ENCODE measurements at regions not wholly inside any gene's neighbourhood (a gene's known extent, or its start where the extent isn't known, plus 50 kb on each side); places are given as distances from the start of the nearest gene placed in this dataset.
"Not testable (repeated sequence)": the region's sequence is repeated elsewhere in the genome, so short reads cannot be mapped to it uniquely, and the experiment has no call there.

DNA sequence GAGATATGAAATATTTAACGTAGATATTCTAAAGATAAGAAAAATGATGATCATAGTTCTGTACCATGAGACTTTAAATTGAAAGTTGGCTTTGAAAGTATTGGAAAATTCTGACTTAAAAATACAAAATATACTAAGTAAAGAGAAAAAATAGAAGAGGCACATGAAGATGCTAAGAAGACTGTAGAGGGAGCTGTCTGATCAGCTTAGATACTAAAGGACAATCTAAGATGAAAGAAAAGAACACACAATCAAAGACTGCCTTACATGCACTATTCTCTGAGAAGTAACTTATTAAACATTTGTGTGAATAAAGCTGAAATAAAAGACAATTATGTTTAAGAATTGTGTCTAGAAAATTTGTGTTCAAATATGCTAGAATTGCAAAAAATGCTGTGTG lies 55.1 kb downstream of the RBMXL2 start:
- peak; percentile 49 for TF ChIP-seq CTCF (IDR thresholded peaks at IDR 0.05; ENCODE audit: borderline replicate concordance)
- Histone ChIP-seq H3K27me3 (ENCODE audit: low read depth) (no peaks in the 10 kb centered on the region), H3K9me3 (replicated peaks) (peaks cover 18% of the 10 kb centered on the region), H3K27ac (replicated peaks) (no peak overlapping the region), H3K4me1 (no peaks in the 10 kb centered on the region), H3K4me3 (no peak overlapping the region), H3K36me3 (no peaks in the 10 kb centered on the region)
- intact Hi-C loops (cut with micrococcal nuclease), result no loop called here
- no peak for DNase-seq

DNA sequence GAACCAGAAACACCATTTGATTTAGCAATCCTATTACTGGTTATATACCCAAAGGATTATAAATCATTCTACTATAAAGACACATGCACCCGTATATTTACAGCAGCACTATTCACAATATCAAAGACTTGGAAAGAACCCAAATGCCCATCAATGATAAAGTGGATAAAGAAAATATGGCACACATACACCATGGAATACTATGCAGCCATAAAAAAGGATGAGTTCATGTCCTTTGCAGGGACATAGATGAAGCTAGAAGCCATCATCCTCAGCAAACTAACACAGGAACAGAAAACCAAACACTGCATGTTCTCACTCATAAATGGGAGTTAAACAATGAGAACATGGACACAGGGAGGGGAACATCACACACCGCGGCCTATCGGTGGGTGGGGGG lies 61.3 kb downstream of the RBMXL2 start:
- intact Hi-C loops (cut with micrococcal nuclease); H3K4me1 ChIP-seq; DNase-seq: not testable (repeated sequence)

DNA sequence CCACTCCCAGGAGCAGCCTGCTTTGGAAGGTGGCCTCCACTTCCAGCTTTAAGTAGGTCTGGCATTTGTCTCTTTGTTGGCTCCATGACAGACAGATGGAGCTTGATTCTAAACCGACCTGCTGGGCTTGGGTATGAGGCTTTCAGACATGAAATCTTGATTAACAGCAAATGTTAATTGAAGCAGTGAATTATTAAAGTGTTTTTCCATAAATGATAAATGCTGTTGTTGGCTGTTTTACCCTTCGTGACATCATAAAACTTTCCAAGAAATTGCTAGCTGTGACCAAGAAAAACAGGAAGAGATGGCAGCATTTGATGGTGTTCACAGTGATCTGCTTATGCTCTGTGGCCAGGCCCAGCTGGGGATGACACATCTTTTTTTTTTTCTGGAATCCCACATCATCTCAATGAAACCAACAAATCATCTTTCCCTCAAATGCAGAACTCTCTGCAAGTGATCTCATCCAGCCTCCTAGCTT lies 66.1 kb downstream of the RBMXL2 start:
- Histone ChIP-seq H3K27me3 (ENCODE audit: low read depth) (no peaks in the 10 kb centered on the region), H3K9me3 (replicated peaks) (peaks cover 4% of the 10 kb centered on the region), H3K4me3 (no peak overlapping the region), H3K36me3 (no peaks in the 10 kb centered on the region), H3K27ac (replicated peaks) (no peak overlapping the region), H3K4me1 (peaks cover 3% of the 10 kb centered on the region)
- DNase-seq, result no peak
- no peak for TF ChIP-seq CTCF (IDR thresholded peaks at IDR 0.05; ENCODE audit: borderline replicate concordance)
- intact Hi-C loops (cut with micrococcal nuclease), result no loop called here

More for the DNA sequence above, 61.3 kb downstream of the RBMXL2 start:
- H3K27ac ChIP-seq (replicated peaks); H3K27me3 ChIP-seq (ENCODE audit: low read depth); H3K36me3 ChIP-seq; H3K4me3 ChIP-seq: not testable (repeated sequence)
- peaks cover 32% of the 10 kb centered on the region for H3K9me3 ChIP-seq (replicated peaks)

DNA sequence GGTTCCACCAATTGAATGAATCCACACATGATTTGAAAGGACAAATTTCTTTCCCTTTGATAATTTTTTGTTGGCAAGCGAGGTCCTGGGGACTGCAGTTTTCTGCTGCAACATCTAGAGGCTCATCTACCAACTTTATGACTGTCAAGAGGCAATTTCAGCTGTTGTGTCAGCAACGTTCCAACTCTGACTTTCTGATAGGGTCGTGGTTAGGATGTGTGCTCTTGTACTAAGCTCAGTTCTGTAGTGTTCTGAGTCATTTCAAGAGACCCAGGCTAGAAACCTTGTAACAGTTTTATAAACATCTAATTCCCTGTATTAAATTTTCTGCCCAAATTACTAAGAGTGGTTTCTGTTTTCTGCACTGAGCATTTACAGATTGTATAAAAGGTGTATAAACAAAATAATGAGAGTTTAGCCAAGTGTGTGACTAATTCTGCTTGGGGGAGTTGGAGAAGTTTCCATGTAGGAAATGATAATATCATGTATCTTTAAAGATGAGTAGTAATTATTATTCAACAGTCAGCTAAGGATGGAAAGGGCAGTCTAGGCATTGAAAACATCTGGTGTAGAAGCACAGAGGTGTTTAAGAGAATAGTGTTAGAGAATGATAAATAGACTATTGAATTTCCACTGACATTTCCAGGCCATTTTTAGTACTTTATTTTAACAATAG lies 72.2 kb downstream of the RBMXL2 start:
- no peaks in the 10 kb centered on the region for H3K4me1 ChIP-seq
- no peaks in the 10 kb centered on the region for H3K36me3 ChIP-seq
- no peak for TF ChIP-seq CTCF (IDR thresholded peaks at IDR 0.05; ENCODE audit: borderline replicate concordance)
- H3K27me3 ChIP-seq (ENCODE audit: low read depth), result peaks cover 9% of the 10 kb centered on the region
- H3K27ac ChIP-seq (replicated peaks), result no peak overlapping the region
- no peaks in the 10 kb centered on the region for H3K9me3 ChIP-seq (replicated peaks)
- DNase-seq, result no peak
- intact Hi-C loops (cut with micrococcal nuclease), result no loop called here
- no peak overlapping the region for H3K4me3 ChIP-seq

GRCh38 chr11:7165911-7166310 lies 77.1 kb downstream of the RBMXL2 start:
- no peaks in the 10 kb centered on the region for H3K9me3 ChIP-seq (replicated peaks)
- no peak for DNase-seq
- H3K4me1 ChIP-seq, result no peaks in the 10 kb centered on the region
- H3K27me3 ChIP-seq (ENCODE audit: low read depth), result peaks cover 9% of the 10 kb centered on the region
- no peak overlapping the region for H3K4me3 ChIP-seq
- no peaks in the 10 kb centered on the region for H3K36me3 ChIP-seq
- H3K27ac ChIP-seq (replicated peaks), result no peak overlapping the region
- intact Hi-C loops (cut with micrococcal nuclease), result no loop called here
- no peak for TF ChIP-seq CTCF (IDR thresholded peaks at IDR 0.05; ENCODE audit: borderline replicate concordance)

DNA sequence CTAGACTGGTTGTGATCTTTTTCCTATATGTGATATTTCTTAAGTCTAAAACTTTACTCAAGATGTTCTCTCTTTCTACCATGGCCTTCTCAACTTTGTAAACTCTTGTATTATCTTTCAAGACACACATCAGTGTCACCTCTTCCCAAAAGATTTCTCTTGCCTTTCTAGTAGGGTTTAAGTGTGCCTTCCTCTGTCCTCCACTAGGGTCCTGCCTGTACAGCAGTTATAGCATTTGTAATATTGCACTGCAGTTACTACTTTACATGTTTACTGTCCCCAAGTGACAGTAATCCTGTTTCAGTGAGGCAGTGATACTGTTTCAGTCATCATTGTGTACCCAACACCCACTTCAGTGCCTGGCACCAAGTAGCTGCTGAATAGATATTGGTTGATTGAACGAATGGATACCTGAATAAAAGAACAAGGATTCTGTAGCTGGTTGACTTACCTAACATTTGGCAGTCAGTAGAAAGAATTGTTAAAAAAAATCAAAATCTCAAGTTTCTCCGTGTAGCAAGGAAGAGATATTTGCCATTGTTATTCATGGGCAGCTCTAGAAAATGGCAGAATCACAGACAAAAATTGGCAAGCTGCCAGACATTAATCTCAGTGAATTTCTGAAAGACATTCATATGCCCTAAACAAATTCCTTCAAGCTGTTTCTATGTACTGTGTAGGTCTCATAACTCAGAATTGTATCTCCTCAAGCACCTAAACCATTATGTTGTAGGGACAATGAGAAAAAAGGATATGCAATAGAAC lies 79.4 kb downstream of the RBMXL2 start:
- Histone ChIP-seq H3K9me3 (replicated peaks) (no peaks in the 10 kb centered on the region), H3K27me3 (ENCODE audit: low read depth) (peaks cover 9% of the 10 kb centered on the region), H3K4me3 (no peak overlapping the region), H3K36me3 (no peaks in the 10 kb centered on the region), H3K27ac (replicated peaks) (no peak overlapping the region), H3K4me1 (no peaks in the 10 kb centered on the region)
- DNase-seq, result no peak
- no peak for TF ChIP-seq CTCF (IDR thresholded peaks at IDR 0.05; ENCODE audit: borderline replicate concordance)
- intact Hi-C loops (cut with micrococcal nuclease), result no loop called here

Measured in left ventricle myocardium inferior (tissue), 1 donor.